AG09319 (cell line): ENCODE measurements at regions not wholly inside any gene's neighbourhood (a gene's known extent, or its start where the extent isn't known, plus 50 kb on each side); places are given as distances from the start of the nearest gene placed in this dataset.

ENCODE experiments used
- DNase-seq: peaks from one replicate; pipeline ENCODE4 v3.0.0-alpha.2; 2010; ENCODE audit warnings: low read depth; ENCODE audit errors: extremely low read depth
- CTCF ChIP-seq: IDR thresholded peaks from 2 replicates; pipeline ENCODE4 v1.5.1; 2011; ENCODE audit warnings: low read depth, mild to moderate bottlenecking, inconsistent platforms, low read length, moderate library complexity

DNA sequence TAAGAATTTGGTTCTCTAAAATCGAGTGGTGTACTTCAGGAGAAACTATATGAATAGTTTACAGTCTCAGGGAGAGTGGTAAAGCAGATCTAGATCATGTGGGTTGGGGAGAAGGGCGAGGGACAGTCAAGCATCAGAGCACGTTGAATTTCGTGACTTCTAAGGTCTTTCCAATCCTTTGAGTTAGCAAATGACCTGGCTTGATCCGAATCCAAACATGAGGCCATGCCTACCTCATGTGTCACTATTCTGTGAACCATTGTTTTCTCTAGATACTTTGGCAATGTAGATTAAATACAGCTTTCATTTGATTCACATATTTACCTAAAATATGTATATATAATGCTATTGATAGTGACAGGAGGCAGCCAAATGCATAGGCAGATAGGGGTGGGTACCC lies 674.9 kb downstream of the NYAP2 start:
- DNase-seq = no peak
- no peak for TF ChIP-seq CTCF

- no peak for TF ChIP-seq CTCF
- DNase-seq = no peak
These were observed 674.1 kb downstream of the NYAP2 start for GRCh38 chr2:226073496-226074160.

- no peak for DNase-seq
- TF ChIP-seq CTCF = no peak
These were observed 667.4 kb downstream of the NYAP2 start for GRCh38 chr2:226066873-226067272.

GRCh38 chr2:226066391-226066790 lies 666.9 kb downstream of the NYAP2 start:
- DNase-seq = no peak
- TF ChIP-seq CTCF = no peak

GRCh38 chr2:226064932-226065570 lies 665.5 kb downstream of the NYAP2 start:
- TF ChIP-seq CTCF = no peak
- DNase-seq = no peak

GRCh38 chr2:226063704-226064440 lies 664.4 kb downstream of the NYAP2 start:
- TF ChIP-seq CTCF = no peak
- DNase-seq = no peak
